Activated T-cell treated with anti-CD3 and anti-CD28 coated beads for 24 hours (primary cell): ENCODE measurements at regions not wholly inside any gene's neighbourhood (a gene's known extent, or its start where the extent isn't known, plus 50 kb on each side); places are given as distances from the start of the nearest gene placed in this dataset.

Source experiments
- DNase-seq: peaks from one replicate; pipeline ENCODE4 v3.0.0-alpha.2; 2020; ENCODE audit warnings: low read depth

GRCh38 chrX:17922303-17922702 lies 61.2 kb upstream of the RAI2 start:
- no peak for DNase-seq

GRCh38 chrX:17919896-17920446 lies 58.9 kb upstream of the RAI2 start:
- DNase-seq, result no peak

- no peak for DNase-seq
These were observed 57.0 kb upstream of the RAI2 start for GRCh38 chrX:17917945-17918577.

GRCh38 chrX:17913801-17914200 lies 52.7 kb upstream of the RAI2 start:
- DNase-seq, result no peak
